GM23248 (cell line): ENCODE measurements at regions not wholly inside any gene's neighbourhood (a gene's known extent, or its start where the extent isn't known, plus 50 kb on each side); places are given as distances from the start of the nearest gene placed in this dataset.
"Not testable (repeated sequence)": the region's sequence is repeated elsewhere in the genome, so short reads cannot be mapped to it uniquely, and the experiment has no call there.

ENCODE experiments used
- DNase-seq: peaks from one replicate; pipeline ENCODE4 v3.0.0-alpha.2; 2015
- H2AFZ ChIP-seq: fragments of 200-600 bp; sonication (generic); 2 replicates; pipeline ENCODE4 v1.6.1; 2016; ENCODE audit warnings: antibody characterized with exemption
- H3F3A ChIP-seq: fragments of 200-600 bp; sonication (generic); 2 replicates; pipeline ENCODE4 v1.6.1; 2016; ENCODE audit warnings: mild to moderate bottlenecking, antibody characterized with exemption, mixed run types; ENCODE audit not compliant: insufficient read depth
- H3K27ac ChIP-seq: fragments of 200-600 bp; sonication (generic); 2 replicates; pipeline ENCODE4 v1.5.1; 2016; ENCODE audit warnings: mild to moderate bottlenecking
- H3K27me3 ChIP-seq: fragments of 200-600 bp; sonication (generic); replicated peaks from 2 replicates; pipeline ENCODE4 v1.6.1; 2016; ENCODE audit warnings: mild to moderate bottlenecking; ENCODE audit not compliant: insufficient read depth
- H3K36me3 ChIP-seq: fragments of 200-600 bp; sonication (generic); 2 replicates; pipeline ENCODE4 v1.6.1; 2016; ENCODE audit warnings: low read depth, mild to moderate bottlenecking
- H3K4me1 ChIP-seq: fragments of 200-600 bp; sonication (generic); 2 replicates; pipeline ENCODE4 v1.6.1; 2016; ENCODE audit warnings: mild to moderate bottlenecking; ENCODE audit not compliant: insufficient read depth
- H3K4me2 ChIP-seq: fragments of 200-600 bp; sonication (generic); one replicate; pipeline ENCODE4 v1.6.1; 2016; ENCODE audit warnings: mild to moderate bottlenecking; ENCODE audit not compliant: unreplicated experiment
- H3K4me3 ChIP-seq: fragments of 200-600 bp; sonication (generic); 2 replicates; pipeline ENCODE4 v1.5.1; 2016; ENCODE audit warnings: mild to moderate bottlenecking
- H3K79me2 ChIP-seq: fragments of 200-600 bp; sonication (generic); 2 replicates; pipeline ENCODE4 v1.6.1; 2016; ENCODE audit warnings: mild to moderate bottlenecking; ENCODE audit not compliant: insufficient read depth
- H3K9ac ChIP-seq: fragments of 200-600 bp; sonication (generic); 2 replicates; pipeline ENCODE4 v1.6.1; 2016; ENCODE audit warnings: mild to moderate bottlenecking
- H3K9me2 ChIP-seq: fragments of 200-600 bp; sonication (generic); 2 replicates; pipeline ENCODE4 v1.6.1; 2016; ENCODE audit warnings: mixed run types, mild to moderate bottlenecking, moderate library complexity; ENCODE audit not compliant: insufficient read depth
- H3K9me3 ChIP-seq: fragments of 200-600 bp; sonication (generic); one replicate; pipeline ENCODE4 v1.6.1; 2017; ENCODE audit warnings: low read depth
- H4K20me1 ChIP-seq: fragments of 200-600 bp; sonication (generic); 2 replicates; pipeline ENCODE4 v1.6.0; 2016; ENCODE audit not compliant: insufficient read depth
- EZH2 ChIP-seq: fragments of 200-600 bp; sonication (generic); IDR thresholded peaks from 2 replicates; pipeline ENCODE4 v1.6.1; 2018; ENCODE audit warnings: antibody characterized with exemption, mild to moderate bottlenecking; ENCODE audit not compliant: insufficient read depth, poor library complexity, severe bottlenecking
- EZH2phosphoT487 ChIP-seq: fragments of 200-600 bp; sonication (generic); IDR thresholded peaks from 2 replicates; pipeline ENCODE4 v1.6.1; 2018; ENCODE audit warnings: antibody characterized with exemption, moderate library complexity, mild to moderate bottlenecking, low read depth; ENCODE audit not compliant: insufficient read depth
- WGBS, 2 experiments: methylation state at CpG; one replicate each; pipeline ENCODE4 v1.1.6; 2015 to 2017; ENCODE audit warnings: low lambda C conversion rate in 2 of 2, low coverage in 1 of 2; ENCODE audit errors: missing lambda C conversion rate in 2 of 2; 5-methylcytosine and 5-hydroxymethylcytosine counted together
- in situ Hi-C: fragments of 300-500 bp; cut with MboI; formaldehyde crosslinking; loops from 2 replicates; pipeline ENCODE4 v1.15.0; 2020

DNA sequence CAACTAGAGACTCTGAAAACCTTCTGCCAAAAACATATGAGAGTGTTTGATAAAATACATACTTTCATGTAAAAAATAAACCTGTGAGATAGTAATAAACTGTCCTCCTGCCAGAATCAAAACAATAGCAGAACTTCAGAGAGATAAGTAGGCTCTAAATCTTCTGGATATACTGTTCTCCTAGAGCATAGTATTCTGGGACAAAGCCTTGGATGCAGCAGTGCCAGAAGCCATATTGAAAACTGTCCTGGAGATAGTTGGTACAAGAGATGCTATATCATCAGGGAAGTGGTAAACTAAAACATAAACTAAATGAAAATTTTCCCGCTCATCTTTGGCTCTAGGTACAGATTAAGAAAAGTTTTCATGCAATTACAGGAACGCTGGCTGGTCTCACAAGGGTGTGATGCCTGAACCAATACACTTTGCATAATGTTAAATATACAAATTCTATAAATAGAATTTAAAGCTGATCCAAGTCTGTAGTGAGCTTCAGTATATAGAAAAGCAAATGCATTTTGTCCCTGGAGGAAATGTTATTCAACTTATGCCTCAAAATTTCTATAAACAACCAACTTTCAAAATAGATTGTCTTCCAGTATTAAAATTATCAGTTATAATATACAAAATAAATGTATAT is 355.6 kb downstream of the ADAMTS20 start:
- in situ Hi-C loops, result no loop called here
- H3K9ac ChIP-seq, result no peak overlapping the region
- no peak for DNase-seq
- 68 to 82% methylated on average over 2 of the region's 2 CpGs for WGBS, 2 experiments
- H3K4me2 ChIP-seq, result no peak overlapping the region
- no peaks in the 10 kb centered on the region for H3K27me3 ChIP-seq
- H3K4me1 ChIP-seq, result no peaks in the 10 kb centered on the region
- H3K79me2 ChIP-seq, result no peaks in the 10 kb centered on the region
- no peak overlapping the region for H2AFZ ChIP-seq
- H3K36me3 ChIP-seq, result no peaks in the 10 kb centered on the region
- no peaks in the 10 kb centered on the region for H4K20me1 ChIP-seq
- H3K4me3 ChIP-seq, result no peak overlapping the region
- no peak overlapping the region for H3K27ac ChIP-seq
- TF ChIP-seq EZH2phosphoT487, result no peak
- no peak for TF ChIP-seq EZH2
- H3K9me2 ChIP-seq, result no peaks in the 10 kb centered on the region
- no peaks in the 10 kb centered on the region for H3F3A ChIP-seq
- no peaks in the 10 kb centered on the region for H3K9me3 ChIP-seq

- H3K79me2 ChIP-seq, H3K27me3 ChIP-seq, in situ Hi-C loops, H3F3A ChIP-seq, H4K20me1 ChIP-seq, H3K36me3 ChIP-seq, H3K4me3 ChIP-seq, DNase-seq, H3K4me1 ChIP-seq, H3K9ac ChIP-seq, H3K27ac ChIP-seq, H2AFZ ChIP-seq, H3K9me2 ChIP-seq, H3K9me3 ChIP-seq, H3K4me2 ChIP-seq: not testable (repeated sequence)
- WGBS, 2 experiments, result 58 to 67% methylated on average over 2 of the region's 2 CpGs
Observed at GRCh38 chr12:43193096-43193495, 358.9 kb downstream of the ADAMTS20 start.

- H3F3A ChIP-seq, in situ Hi-C loops, H3K4me3 ChIP-seq, H3K4me1 ChIP-seq, H3K9ac ChIP-seq, DNase-seq, H4K20me1 ChIP-seq, H3K27me3 ChIP-seq, H3K36me3 ChIP-seq, H3K9me3 ChIP-seq, H2AFZ ChIP-seq, H3K9me2 ChIP-seq, H3K4me2 ChIP-seq, H3K27ac ChIP-seq, H3K79me2 ChIP-seq: not testable (repeated sequence)
- WGBS, 2 experiments, result 53 to 55% methylated on average over 2 of the region's 2 CpGs
Observed at GRCh38 chr12:43192442-43192841, 359.6 kb downstream of the ADAMTS20 start.

DNA sequence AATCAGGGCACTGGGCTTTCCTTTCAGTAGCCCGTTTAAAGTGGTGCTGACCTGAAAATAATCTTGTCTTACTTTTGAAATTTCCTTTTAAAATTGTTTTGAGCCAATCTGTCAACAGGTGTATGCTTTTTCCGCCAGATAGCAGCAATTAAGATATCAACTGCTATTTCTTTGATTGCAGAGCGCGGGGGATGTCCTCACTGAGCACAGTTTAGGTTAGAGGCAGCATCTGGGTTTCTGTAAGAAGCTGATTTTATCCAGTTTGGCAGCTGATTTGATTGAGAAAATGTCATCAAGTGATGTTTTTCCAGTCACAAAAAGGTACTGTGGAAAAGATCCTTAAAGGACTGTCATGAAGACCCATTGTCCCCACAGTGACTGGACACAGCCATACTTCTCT is 371.8 kb downstream of the ADAMTS20 start:
- no peaks in the 10 kb centered on the region for H3K36me3 ChIP-seq
- H3F3A ChIP-seq, result no peaks in the 10 kb centered on the region
- TF ChIP-seq EZH2phosphoT487 (no peak), EZH2 (no peak)
- DNase-seq, result no peak
- no peaks in the 10 kb centered on the region for H3K9me3 ChIP-seq
- in situ Hi-C loops, result no loop called here
- no peak overlapping the region for H3K27ac ChIP-seq
- H3K4me1 ChIP-seq, result no peaks in the 10 kb centered on the region
- H3K9me2 ChIP-seq, result no peaks in the 10 kb centered on the region
- no peaks in the 10 kb centered on the region for H3K79me2 ChIP-seq
- no peak overlapping the region for H3K4me2 ChIP-seq
- no peaks in the 10 kb centered on the region for H4K20me1 ChIP-seq
- 82 to 84% methylated on average over 4 of the region's 4 CpGs for WGBS, 2 experiments
- H2AFZ ChIP-seq, result no peak overlapping the region
- H3K9ac ChIP-seq, result no peak overlapping the region
- H3K4me3 ChIP-seq, result no peak overlapping the region
- no peaks in the 10 kb centered on the region for H3K27me3 ChIP-seq

DNA sequence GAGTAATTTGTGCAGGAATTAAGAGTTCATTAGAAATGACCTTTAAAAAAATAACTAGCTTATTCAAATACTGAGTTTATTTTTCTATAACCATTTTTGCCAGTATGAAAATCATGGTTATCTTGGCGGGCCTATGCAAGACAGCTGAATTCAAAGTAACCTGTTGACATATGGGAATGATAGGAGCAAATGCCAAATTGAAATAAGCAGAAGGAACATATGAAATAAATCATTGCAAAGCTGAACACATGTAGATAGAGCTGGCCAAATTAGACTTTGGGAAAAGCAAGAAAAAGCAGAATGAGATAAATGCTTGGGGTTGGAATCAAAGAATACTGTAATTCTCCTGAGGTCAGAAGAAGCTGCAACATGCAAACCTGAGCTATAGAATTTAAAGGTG is 372.5 kb downstream of the ADAMTS20 start:
- no peaks in the 10 kb centered on the region for H3K36me3 ChIP-seq
- H3K4me1 ChIP-seq, result no peaks in the 10 kb centered on the region
- H3K27ac ChIP-seq, result no peak overlapping the region
- no peak overlapping the region for H3K4me2 ChIP-seq
- H2AFZ ChIP-seq, result no peak overlapping the region
- no peak for DNase-seq
- H3K79me2 ChIP-seq, result no peaks in the 10 kb centered on the region
- no peaks in the 10 kb centered on the region for H4K20me1 ChIP-seq
- H3K9ac ChIP-seq, result no peak overlapping the region
- H3K27me3 ChIP-seq, result no peaks in the 10 kb centered on the region
- no peak for TF ChIP-seq EZH2
- TF ChIP-seq EZH2phosphoT487, result no peak
- in situ Hi-C loops, result no loop called here
- no peaks in the 10 kb centered on the region for H3K9me3 ChIP-seq
- no peaks in the 10 kb centered on the region for H3K9me2 ChIP-seq
- no peaks in the 10 kb centered on the region for H3F3A ChIP-seq
- WGBS, 2 experiments, result 15 to 26% methylated on average over 1 of the region's 1 CpG
- H3K4me3 ChIP-seq, result no peak overlapping the region
